H9 (cell line): ENCODE measurements at regions not wholly inside any gene's neighbourhood (a gene's known extent, or its start where the extent isn't known, plus 50 kb on each side); places are given as distances from the start of the nearest gene placed in this dataset.

Experiments used
- DNase-seq: peaks from one replicate; pipeline ENCODE4 v3.0.0-alpha.2; 2017
- H2AFZ ChIP-seq: one replicate; pipeline ENCODE4 v1.6.1; 2013; ENCODE audit warnings: mild to moderate bottlenecking, low read length, control low read depth, moderate library complexity
- H2AK5ac ChIP-seq: 2 replicates; pipeline ENCODE4 v1.6.1; 2013; ENCODE audit warnings: low read length, control low read depth, mixed read lengths; ENCODE audit not compliant: insufficient read length
- H2BK120ac ChIP-seq: one replicate; pipeline ENCODE4 v1.6.1; 2013; ENCODE audit warnings: low read depth, mild to moderate bottlenecking, low read length, control low read depth, inconsistent platforms; ENCODE audit not compliant: poor library complexity, severe bottlenecking
- H2BK12ac ChIP-seq: 2 replicates; pipeline ENCODE4 v1.6.1; 2013; ENCODE audit warnings: low read length, control low read depth, mixed read lengths, low read depth; ENCODE audit not compliant: insufficient read length
- H2BK15ac ChIP-seq: 2 replicates; pipeline ENCODE4 v1.6.1; 2013; ENCODE audit warnings: low read depth, low read length, control low read depth
- H2BK20ac ChIP-seq: one replicate; pipeline ENCODE4 v1.6.1; 2013; ENCODE audit warnings: low read depth, mild to moderate bottlenecking, low read length, control low read depth, inconsistent platforms; ENCODE audit not compliant: poor library complexity, severe bottlenecking
- H2BK5ac ChIP-seq: 2 replicates; pipeline ENCODE4 v1.6.1; 2013; ENCODE audit warnings: low read length, control low read depth, mixed read lengths; ENCODE audit not compliant: insufficient read length
- H3K14ac ChIP-seq: 2 replicates; pipeline ENCODE4 v1.6.1; 2013; ENCODE audit warnings: low read length, control low read depth; ENCODE audit not compliant: insufficient read depth
- H3K18ac ChIP-seq: 2 replicates; pipeline ENCODE4 v1.6.1; 2013; ENCODE audit warnings: low read depth, mild to moderate bottlenecking, mixed read lengths, low read length, control low read depth; ENCODE audit not compliant: insufficient read length
- H3K23ac ChIP-seq: 2 replicates; pipeline ENCODE4 v1.6.1; 2013; ENCODE audit warnings: low read length, control low read depth, mixed read lengths, low read depth; ENCODE audit not compliant: insufficient read length
- H3K23me2 ChIP-seq: 2 replicates; pipeline ENCODE4 v1.6.1; 2013; ENCODE audit warnings: low read depth, mild to moderate bottlenecking, mixed read lengths, low read length, control low read depth; ENCODE audit not compliant: insufficient read length, poor library complexity, severe bottlenecking
- H3K27ac ChIP-seq: 2 replicates; pipeline ENCODE4 v1.5.1; 2013; ENCODE audit warnings: low read length, control low read depth, mixed read lengths, low read depth; ENCODE audit not compliant: insufficient read length
- H3K27me3 ChIP-seq: 2 replicates; pipeline ENCODE4 v1.6.1; 2013; ENCODE audit warnings: low read length, control low read depth, inconsistent platforms; ENCODE audit not compliant: insufficient read depth
- H3K4ac ChIP-seq: 2 replicates; pipeline ENCODE4 v1.6.1; 2013; ENCODE audit warnings: low read depth, mild to moderate bottlenecking, control low read depth, inconsistent platforms, low read length, moderate library complexity
- H3K4me1 ChIP-seq: 2 replicates; pipeline ENCODE4 v1.6.1; 2013; ENCODE audit warnings: low read length, control low read depth, inconsistent platforms; ENCODE audit not compliant: insufficient read depth
- H3K4me2 ChIP-seq: 2 replicates; pipeline ENCODE4 v1.6.1; 2013; ENCODE audit warnings: low read length, control low read depth, mixed read lengths; ENCODE audit not compliant: insufficient read length, insufficient read depth
- H3K56ac ChIP-seq: 2 replicates; pipeline ENCODE4 v1.6.1; 2013; ENCODE audit warnings: low read depth, mild to moderate bottlenecking, mixed read lengths, low read length, control low read depth; ENCODE audit not compliant: insufficient read length
- H3K79me1 ChIP-seq: 2 replicates; pipeline ENCODE4 v1.6.1; 2013; ENCODE audit warnings: low read depth, mild to moderate bottlenecking, moderate library complexity, low read length, control low read depth, inconsistent platforms; ENCODE audit not compliant: insufficient read depth, poor library complexity, severe bottlenecking
- H3K79me2 ChIP-seq: 2 replicates; pipeline ENCODE4 v1.6.1; 2013; ENCODE audit warnings: low read length, control low read depth, inconsistent platforms; ENCODE audit not compliant: insufficient read depth
- H3K9ac ChIP-seq: 2 replicates; pipeline ENCODE4 v1.6.1; 2013; ENCODE audit warnings: low read length, control low read depth, mixed read lengths; ENCODE audit not compliant: insufficient read length; ENCODE audit errors: extremely low read depth
- H3K9me3 ChIP-seq: one replicate; pipeline ENCODE4 v1.6.1; 2013; ENCODE audit warnings: low read depth, low read length, inconsistent platforms; ENCODE audit not compliant: control insufficient read depth
- H3T11ph ChIP-seq: one replicate; pipeline ENCODE4 v1.6.1; 2013; ENCODE audit warnings: mild to moderate bottlenecking, low read length, control low read depth, inconsistent platforms
- H4K20me1 ChIP-seq: one replicate; pipeline ENCODE4 v1.6.1; 2013; ENCODE audit not compliant: control insufficient read depth, insufficient read length, insufficient read depth
- H4K5ac ChIP-seq: 2 replicates; pipeline ENCODE4 v1.6.1; 2013; ENCODE audit warnings: low read depth, mild to moderate bottlenecking, mixed read lengths, low read length, control low read depth; ENCODE audit not compliant: insufficient read length
- H4K8ac ChIP-seq: replicated peaks from 2 replicates; pipeline ENCODE4 v1.6.1; 2013; ENCODE audit warnings: low read length, control low read depth, mixed read lengths, low read depth; ENCODE audit not compliant: insufficient read length
- H4K91ac ChIP-seq: 2 replicates; pipeline ENCODE4 v1.6.1; 2013; ENCODE audit warnings: low read depth, mild to moderate bottlenecking, moderate library complexity, mixed read lengths, low read length, control low read depth; ENCODE audit not compliant: insufficient read length
- H3K27ac Mint-ChIP-seq, 3 experiments: 2 replicates in 2 of 3; 3 replicates in 1 of 3; pipeline ENCODE4 v1.8.0; 2020 to 2021; ENCODE audit warnings: mixed read lengths in 3 of 3, mild to moderate bottlenecking in 1 of 3, moderate library complexity in 1 of 3
- H3K27me3 Mint-ChIP-seq: 2 replicates; pipeline ENCODE4 v1.8.0; 2021; ENCODE audit warnings: low read depth, mild to moderate bottlenecking, moderate library complexity, mixed read lengths
- H3K36me3 Mint-ChIP-seq, 3 experiments: 2 replicates in 2 of 3; 3 replicates in 1 of 3; pipeline ENCODE4 v1.8.0; 2020 to 2021; ENCODE audit warnings: low read depth in 3 of 3, mixed read lengths in 3 of 3; ENCODE audit not compliant: insufficient read depth in 1 of 3
- H3K4me1 Mint-ChIP-seq, 2 experiments: 2 replicates each; pipeline ENCODE4 v1.8.0; 2020; ENCODE audit warnings: mixed read lengths in 2 of 2
- H3K4me3 Mint-ChIP-seq, 2 experiments: 2 replicates in 1 of 2; 3 replicates in 1 of 2; pipeline ENCODE4 v1.8.0; 2020 to 2021; ENCODE audit warnings: mild to moderate bottlenecking in 2 of 2, mixed read lengths in 2 of 2, moderate library complexity in 1 of 2
- H3K9me3 Mint-ChIP-seq, 2 experiments: 2 replicates in 1 of 2; 3 replicates in 1 of 2; pipeline ENCODE4 v1.8.0; 2020; ENCODE audit warnings: mild to moderate bottlenecking in 2 of 2, mixed read lengths in 2 of 2, moderate library complexity in 1 of 2
- WGBS: extraction: QIAGEN DNeasy Blood & Tissue Kit; methylation state at CpG from one replicate; pipeline ENCODE4 v1.1.7; 2013; ENCODE audit warnings: missing lambda C conversion rate, low lambda C conversion rate, mixed read lengths; ENCODE audit not compliant: insufficient read length; ENCODE audit errors: extremely low coverage; 5-methylcytosine and 5-hydroxymethylcytosine counted together
- TF ChIP-seq, protein P1 (sequence below): fragments of 200-600 bp; sonication (generic); conservative IDR thresholded peaks from 3 replicates; pipeline ENCODE4 v1.8.0; 2021; ENCODE audit warnings: antibody characterized with exemption, mild to moderate bottlenecking

DNA sequence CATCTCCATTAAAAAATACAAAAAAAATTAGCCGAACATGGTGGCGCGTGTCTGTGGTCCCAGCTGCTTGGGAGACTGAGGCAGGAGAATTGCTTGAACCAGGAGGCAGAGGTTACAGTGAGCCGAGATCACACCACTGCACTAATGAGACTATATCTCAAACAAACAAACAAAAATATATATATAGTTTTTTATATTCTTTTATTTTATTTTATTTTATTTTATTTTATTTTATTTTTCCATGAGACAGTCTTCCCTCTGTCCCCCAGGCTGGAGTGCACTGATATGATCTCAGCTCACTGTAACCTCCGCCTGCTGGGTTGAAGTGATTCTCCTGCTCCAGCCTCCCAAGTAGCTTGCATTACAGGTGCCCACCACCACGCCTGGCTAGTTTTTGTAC lies 79.5 kb downstream of the IRF2BPL start:
- Histone ChIP-seq H3K27ac (no peak overlapping the region), H2AK5ac (no peak overlapping the region), H2BK12ac (no peak overlapping the region), H3T11ph (no peak overlapping the region), H4K8ac (no peak overlapping the region), H3K18ac (no peak overlapping the region), H4K5ac (no peak overlapping the region), H3K56ac (no peak overlapping the region), H3K23ac (no peak overlapping the region), H4K91ac (no peak overlapping the region), H3K79me1 (no peaks in the 10 kb centered on the region), H3K4me1 (peaks cover 2% of the 10 kb centered on the region; the same call in 1 of the 2 replicates), H3K4ac (no peak overlapping the region), H2BK120ac (no peak overlapping the region), H2BK15ac (no peak overlapping the region), H3K79me2 (no peaks in the 10 kb centered on the region), H3K23me2 (no peaks in the 10 kb centered on the region), H2BK5ac (no peak overlapping the region), H3K14ac (no peak overlapping the region), H2BK20ac (no peak overlapping the region), H2AFZ (no peak overlapping the region), H3K27me3 (no peaks in the 10 kb centered on the region), H4K20me1 (no peaks in the 10 kb centered on the region), H3K9ac (no peak overlapping the region), H3K9me3 (no peaks in the 10 kb centered on the region), H3K4me2 (no peak overlapping the region)
- DNase-seq, result no peak
- Mint-ChIP-seq H3K27ac (no peak overlapping the region), H3K4me1 (peaks cover 33 to 38% of the 10 kb centered on the region in 2 experiments), H3K27me3 (no peaks in the 10 kb centered on the region), H3K9me3 (no peaks in the 10 kb centered on the region; a peak in 2 of 5 replicates), H3K4me3 (no peak overlapping the region), H3K36me3 (peaks cover 0 to 4% (median 1%) of the 10 kb centered on the region in 3 experiments; a peak in 1 of 7 replicates)
- WGBS, result no CpG with 5 or more reads among the region's 6 CpGs
- TF ChIP-seq, protein P1, sequence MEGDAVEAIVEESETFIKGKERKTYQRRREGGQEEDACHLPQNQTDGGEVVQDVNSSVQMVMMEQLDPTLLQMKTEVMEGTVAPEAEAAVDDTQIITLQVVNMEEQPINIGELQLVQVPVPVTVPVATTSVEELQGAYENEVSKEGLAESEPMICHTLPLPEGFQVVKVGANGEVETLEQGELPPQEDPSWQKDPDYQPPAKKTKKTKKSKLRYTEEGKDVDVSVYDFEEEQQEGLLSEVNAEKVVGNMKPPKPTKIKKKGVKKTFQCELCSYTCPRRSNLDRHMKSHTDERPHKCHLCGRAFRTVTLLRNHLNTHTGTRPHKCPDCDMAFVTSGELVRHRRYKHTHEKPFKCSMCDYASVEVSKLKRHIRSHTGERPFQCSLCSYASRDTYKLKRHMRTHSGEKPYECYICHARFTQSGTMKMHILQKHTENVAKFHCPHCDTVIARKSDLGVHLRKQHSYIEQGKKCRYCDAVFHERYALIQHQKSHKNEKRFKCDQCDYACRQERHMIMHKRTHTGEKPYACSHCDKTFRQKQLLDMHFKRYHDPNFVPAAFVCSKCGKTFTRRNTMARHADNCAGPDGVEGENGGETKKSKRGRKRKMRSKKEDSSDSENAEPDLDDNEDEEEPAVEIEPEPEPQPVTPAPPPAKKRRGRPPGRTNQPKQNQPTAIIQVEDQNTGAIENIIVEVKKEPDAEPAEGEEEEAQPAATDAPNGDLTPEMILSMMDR, result no peak
